Endothelial cell of umbilical vein (primary cell): ENCODE measurements at regions not wholly inside any gene's neighbourhood (a gene's known extent, or its start where the extent isn't known, plus 50 kb on each side); places are given as distances from the start of the nearest gene placed in this dataset.

Experiments used
- BruUV-seq: library from RNA; stranded (reverse); fragments of 400-500 nt; replicated peaks from 2 replicates; lab custom pipeline; 2021; lab: Mats Ljungman, UMichigan
- CTCF ChIA-PET: fragments of 300-600, 350-600 bp; sonication (Branson Sonifier 250); formaldehyde crosslinking; loops from one replicate; lab custom pipeline; 2021; ENCODE audit warnings: antibody characterized with exemption, inconsistent platforms; lab: Charles Lee
- POLR2A ChIA-PET: fragments of 300-600, 350-600 bp; sonication (Branson Sonifier 250); formaldehyde crosslinking; loops from one replicate; lab custom pipeline; 2021; ENCODE audit warnings: antibody characterized with exemption, inconsistent platforms; lab: Charles Lee
- DNase-seq: peaks from one replicate; pipeline ENCODE4 v3.0.0-alpha.2; 2011; ENCODE audit warnings: low read depth, low spot score
- FAIRE-seq: peaks from 2 replicates; lab custom pipeline; 2011; peaks lifted over from hg19 to GRCh38; lab: Jason Lieb, UNC
- H2AFZ ChIP-seq: 2 replicates; pipeline ENCODE4 v1.6.0; 2012; ENCODE audit warnings: low read depth, low read length, control low read depth, inconsistent platforms
- H3K27ac ChIP-seq: 2 replicates; pipeline ENCODE4 v1.5.1; 2011; ENCODE audit warnings: low read depth, mild to moderate bottlenecking, control low read depth, low read length, moderate library complexity; ENCODE audit not compliant: insufficient read depth
- H3K27me3 ChIP-seq, 2 experiments: 2 replicates each; pipeline versions ENCODE4 v1.6.0 to v1.6.1; 2011; ENCODE audit warnings: low read length in 2 of 2, mixed read lengths in 1 of 2; ENCODE audit not compliant: control insufficient read depth in 2 of 2, insufficient read depth in 2 of 2
- H3K36me3 ChIP-seq, 2 experiments: 2 replicates in 1 of 2; 3 replicates in 1 of 2; pipeline ENCODE4 v1.5.1; 2011; ENCODE audit warnings: low read length in 2 of 2, mild to moderate bottlenecking in 1 of 2, moderate library complexity in 1 of 2; ENCODE audit not compliant: control insufficient read depth in 2 of 2, insufficient read depth in 2 of 2; ENCODE audit errors: extremely low read depth in 1 of 2
- H3K4me1 ChIP-seq: 3 replicates; pipeline ENCODE4 v1.5.1; 2011; ENCODE audit warnings: mild to moderate bottlenecking, low read length; ENCODE audit not compliant: control insufficient read depth, insufficient read depth; ENCODE audit errors: extremely low read depth
- H3K4me2 ChIP-seq: 2 replicates; pipeline ENCODE4 v1.6.1; 2011; ENCODE audit warnings: low read length, control low read depth, mixed read lengths; ENCODE audit not compliant: insufficient read depth
- H3K4me3 ChIP-seq, 3 experiments: fragments of 200-600 bp in 1 of 3; sonication (generic), shearing (Covaris generic) in 1 of 3; replicated peaks in 1 of 3; 2 replicates each; pipeline ENCODE4 v1.5.1; 2011 to 2016; ENCODE audit warnings: control low read depth in 3 of 3, low read length in 3 of 3, mild to moderate bottlenecking in 2 of 3, inconsistent platforms in 1 of 3, low read depth in 1 of 3, moderate library complexity in 1 of 3; ENCODE audit not compliant: insufficient read depth in 1 of 3
- H3K79me2 ChIP-seq: 2 replicates; pipeline ENCODE4 v1.6.0; 2012; ENCODE audit warnings: low read length, inconsistent platforms; ENCODE audit not compliant: control insufficient read depth, insufficient read depth
- H3K9ac ChIP-seq: replicated peaks from 2 replicates; pipeline ENCODE3; 2011; ENCODE audit warnings: low read length, control low read depth; ENCODE audit not compliant: insufficient read depth; ENCODE audit errors: extremely low read depth
- H3K9me1 ChIP-seq: replicated peaks from 3 replicates; pipeline ENCODE4 v1.6.0; 2011; ENCODE audit warnings: mild to moderate bottlenecking, low read length; ENCODE audit not compliant: control insufficient read depth, insufficient read depth; ENCODE audit errors: extremely low read depth
- H3K9me3 ChIP-seq: replicated peaks from 2 replicates; pipeline ENCODE4 v1.5.1; 2012; ENCODE audit warnings: low read length, inconsistent platforms; ENCODE audit not compliant: control insufficient read depth, insufficient read depth
- H4K20me1 ChIP-seq: replicated peaks from 2 replicates; pipeline ENCODE3; 2011; ENCODE audit warnings: mild to moderate bottlenecking, low read length; ENCODE audit not compliant: control insufficient read depth, insufficient read depth; ENCODE audit errors: extremely low read depth
- EZH2 ChIP-seq: IDR thresholded peaks from 2 replicates; pipeline ENCODE4 v1.6.1; 2012; ENCODE audit warnings: borderline replicate concordance, low read depth, mild to moderate bottlenecking, moderate library complexity, low read length, inconsistent platforms; ENCODE audit not compliant: severe bottlenecking
- FOS ChIP-seq: IDR thresholded peaks from 2 replicates; pipeline ENCODE4 v1.6.1; 2011; ENCODE audit warnings: mild to moderate bottlenecking, low read length, moderate library complexity, borderline replicate concordance; ENCODE audit not compliant: insufficient read depth
- GATA2 ChIP-seq: IDR thresholded peaks from 2 replicates; pipeline ENCODE4 v1.7.0; 2011; ENCODE audit warnings: low read depth, mild to moderate bottlenecking, moderate library complexity, mixed read lengths, low read length; ENCODE audit not compliant: insufficient read length, insufficient read depth
- JUN ChIP-seq: IDR thresholded peaks from 2 replicates; pipeline ENCODE4 v1.6.1; 2011; ENCODE audit warnings: borderline replicate concordance, low read depth; ENCODE audit not compliant: insufficient read length, insufficient read depth
- MYC ChIP-seq: IDR thresholded peaks from one replicate; pipeline ENCODE4 v1.6.1; 2011; ENCODE audit warnings: mild to moderate bottlenecking, low read depth, low read length
- POLR2A ChIP-seq: IDR thresholded peaks from 2 replicates; pipeline ENCODE4 v1.6.1; 2012; ENCODE audit warnings: low read depth, mild to moderate bottlenecking, control low read depth, low read length
- POLR2AphosphoS5 ChIP-seq: IDR thresholded peaks from 2 replicates; pipeline ENCODE4 v1.6.1; 2012; ENCODE audit warnings: low read depth, mild to moderate bottlenecking, control low read depth, low read length, moderate library complexity; ENCODE audit not compliant: insufficient read depth
- dilution Hi-C: fragments of 300-500 bp; cut with MboI; formaldehyde crosslinking; loops from one replicate; pipeline ENCODE4 v1.15.0; 2019; ENCODE audit warnings: low sequenced_read_pairs; ENCODE audit not compliant: extremely low pct_ligation_motif_present
- intact Hi-C: fragments of 100-400 bp; cut with micrococcal nuclease; formaldehyde crosslinking; loops from one replicate; pipeline ENCODE4 v1.10.0; 2022
- TF ChIP-seq, protein P1 (sequence below), 2 donors: IDR thresholded peaks; 1 replicate in 1 of 2; 2 replicates in 1 of 2; pipeline ENCODE4 v1.5.1; 2011; ENCODE audit warnings: low read length in 2 of 2, mild to moderate bottlenecking in 2 of 2, moderate library complexity in 2 of 2, control low read depth in 1 of 2, inconsistent platforms in 1 of 2, low read depth in 1 of 2; ENCODE audit not compliant: insufficient read depth in 1 of 2; ENCODE audit errors: extremely low read depth in 1 of 2
- TF ChIP-seq, protein P2 (sequence below): IDR thresholded peaks from 2 replicates; pipeline ENCODE4 v1.6.1; 2011; ENCODE audit not compliant: insufficient read depth, insufficient read length

- dilution Hi-C loops, result no loop called here
- Histone ChIP-seq H3K4me3 (no peak overlapping the region), H4K20me1 (no peaks in the 10 kb centered on the region), H3K9ac (no peak overlapping the region), H3K27me3 (no peaks in the 10 kb centered on the region), H3K4me1 (no peaks in the 10 kb centered on the region), H3K79me2 (no peaks in the 10 kb centered on the region), H3K27ac (no peak overlapping the region), H3K4me2 (no peak overlapping the region), H2AFZ (no peak overlapping the region), H3K9me1 (no peaks in the 10 kb centered on the region), H3K36me3 (no peaks in the 10 kb centered on the region), H3K9me3 (no peaks in the 10 kb centered on the region)
- no peak for DNase-seq
- FAIRE-seq, result no peak
- no TSS peak for BruUV-seq
- TF ChIP-seq JUN, result no peak
- intact Hi-C loops, result no loop called here
- CTCF ChIA-PET, result no interaction called here
- POLR2A ChIA-PET, result no interaction called here
Observed at GRCh38 chr5:114166081-114166480, 195.8 kb upstream of the KCNN2 start.

- no peaks in the 10 kb centered on the region for H4K20me1 ChIP-seq
- no peak overlapping the region for H3K4me2 ChIP-seq
- H3K9me1 ChIP-seq, result no peaks in the 10 kb centered on the region
- H3K36me3 ChIP-seq, result no peaks in the 10 kb centered on the region
- H2AFZ ChIP-seq, result no peak overlapping the region
- CTCF ChIA-PET, result no interaction called here
- POLR2A ChIA-PET, result no interaction called here
- DNase-seq, result no peak
- FAIRE-seq, result no peak
- H3K27me3 ChIP-seq, result no peaks in the 10 kb centered on the region
- no peaks in the 10 kb centered on the region for H3K9me3 ChIP-seq
- H3K79me2 ChIP-seq, result no peaks in the 10 kb centered on the region
- dilution Hi-C loops, result no loop called here
- H3K27ac ChIP-seq, result no peak overlapping the region
- intact Hi-C loops, result no loop called here
- TF ChIP-seq GATA2, result no peak
- TF ChIP-seq FOS, result no peak
- TF ChIP-seq JUN, result no peak
- TF ChIP-seq EZH2, result no peak
- TF ChIP-seq POLR2A, result no peak
- no peak for TF ChIP-seq POLR2AphosphoS5
- TF ChIP-seq, protein P1, sequence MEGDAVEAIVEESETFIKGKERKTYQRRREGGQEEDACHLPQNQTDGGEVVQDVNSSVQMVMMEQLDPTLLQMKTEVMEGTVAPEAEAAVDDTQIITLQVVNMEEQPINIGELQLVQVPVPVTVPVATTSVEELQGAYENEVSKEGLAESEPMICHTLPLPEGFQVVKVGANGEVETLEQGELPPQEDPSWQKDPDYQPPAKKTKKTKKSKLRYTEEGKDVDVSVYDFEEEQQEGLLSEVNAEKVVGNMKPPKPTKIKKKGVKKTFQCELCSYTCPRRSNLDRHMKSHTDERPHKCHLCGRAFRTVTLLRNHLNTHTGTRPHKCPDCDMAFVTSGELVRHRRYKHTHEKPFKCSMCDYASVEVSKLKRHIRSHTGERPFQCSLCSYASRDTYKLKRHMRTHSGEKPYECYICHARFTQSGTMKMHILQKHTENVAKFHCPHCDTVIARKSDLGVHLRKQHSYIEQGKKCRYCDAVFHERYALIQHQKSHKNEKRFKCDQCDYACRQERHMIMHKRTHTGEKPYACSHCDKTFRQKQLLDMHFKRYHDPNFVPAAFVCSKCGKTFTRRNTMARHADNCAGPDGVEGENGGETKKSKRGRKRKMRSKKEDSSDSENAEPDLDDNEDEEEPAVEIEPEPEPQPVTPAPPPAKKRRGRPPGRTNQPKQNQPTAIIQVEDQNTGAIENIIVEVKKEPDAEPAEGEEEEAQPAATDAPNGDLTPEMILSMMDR (IDR thresholded peaks at IDR 0.05; ENCODE audit: extremely low read depth in 1 of 2, insufficient read depth in 1 of 2, low read depth in 1 of 2, low read length in 2 of 2), result no peak
- TF ChIP-seq, protein P2, sequence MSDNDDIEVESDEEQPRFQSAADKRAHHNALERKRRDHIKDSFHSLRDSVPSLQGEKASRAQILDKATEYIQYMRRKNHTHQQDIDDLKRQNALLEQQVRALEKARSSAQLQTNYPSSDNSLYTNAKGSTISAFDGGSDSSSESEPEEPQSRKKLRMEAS, result no peak
- TF ChIP-seq MYC, result no peak
- peaks cover 23% of the 10 kb centered on the region for H3K4me1 ChIP-seq
- BruUV-seq, result no TSS peak
- H3K9ac ChIP-seq, result no peak overlapping the region
- H3K4me3 ChIP-seq, result no peak overlapping the region
Observed at GRCh38 chr5:114174131-114174530, 187.7 kb upstream of the KCNN2 start.
